ENCODE measurements at regions not wholly inside any gene's neighbourhood (a gene's known extent, or its start where the extent isn't known, plus 50 kb on each side); places are given as distances from the start of the nearest gene placed in this dataset.
A peak's percentile ranks its signal among the peaks of the same experiment; 100 is the strongest.

DNA sequence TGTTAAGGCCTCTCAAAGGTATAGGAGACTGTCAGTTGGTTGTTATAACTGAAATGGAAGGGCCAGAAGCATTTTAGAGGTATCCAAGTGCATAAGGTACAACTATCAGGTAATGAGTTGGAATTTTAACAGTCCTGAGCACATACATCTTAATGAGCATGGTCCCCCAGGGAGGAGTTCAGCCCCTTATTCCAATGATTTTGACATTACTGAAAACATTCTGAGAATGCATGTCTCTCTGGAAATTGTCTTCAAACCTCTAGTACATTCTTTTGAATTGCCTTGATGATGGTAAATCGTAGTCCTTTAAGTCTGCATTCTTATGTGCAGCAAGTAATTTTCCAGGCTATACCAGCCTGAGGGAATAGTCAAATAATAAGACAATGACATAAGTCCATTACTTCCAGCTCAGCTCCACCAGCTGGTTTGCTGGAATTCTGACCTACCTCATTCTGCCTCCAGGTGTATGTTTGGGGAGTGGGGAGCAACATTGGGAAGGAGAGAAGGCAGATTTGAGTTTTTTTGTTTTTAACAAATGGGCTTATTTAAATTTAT, 239.2 kb downstream of the MSRB3 start:
- DNase-seq (ENCODE audit: low spot score), result no peak

DNA sequence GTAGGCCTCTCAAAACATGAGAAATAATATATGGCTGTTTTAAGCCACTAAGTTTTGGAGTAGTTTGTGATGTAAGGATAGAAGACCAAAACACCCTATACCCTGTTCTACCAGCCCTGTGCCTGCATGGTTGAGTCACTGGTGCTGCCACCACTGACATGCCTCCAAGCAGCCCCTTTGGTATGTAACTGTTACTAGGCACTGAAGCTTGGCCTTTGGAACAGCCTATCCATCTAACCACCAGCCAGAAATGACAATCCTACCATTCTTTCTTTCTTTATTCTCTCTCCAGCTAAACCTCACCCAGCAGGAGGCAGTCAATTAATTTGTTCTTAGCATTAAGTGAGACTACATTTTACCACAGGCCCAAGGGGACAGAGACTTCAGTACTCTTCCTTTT, 240.3 kb downstream of the MSRB3 start:
- DNase-seq (ENCODE audit: low spot score), result peak; percentile 46

DNA sequence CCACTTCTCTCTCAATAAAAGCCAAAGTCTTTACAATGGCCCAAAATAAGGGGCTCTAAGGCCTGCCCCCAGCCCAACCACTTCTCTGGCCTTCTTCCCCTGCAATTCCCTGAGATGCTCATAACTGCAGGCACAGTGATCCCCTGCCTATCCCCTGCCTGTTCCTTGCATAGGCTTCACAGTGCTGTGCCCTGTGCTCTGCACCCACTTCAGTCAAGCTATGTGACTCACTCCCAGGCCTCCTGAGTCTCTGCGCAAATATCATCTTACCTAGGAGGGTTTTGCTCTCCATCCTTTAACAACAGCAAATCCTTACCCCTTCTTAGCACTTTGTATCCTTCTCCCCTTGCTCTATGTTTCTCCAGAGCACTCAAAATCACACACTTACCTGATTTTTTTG, 242.2 kb downstream of the MSRB3 start:
- DNase-seq (ENCODE audit: low spot score), result no peak

DNA sequence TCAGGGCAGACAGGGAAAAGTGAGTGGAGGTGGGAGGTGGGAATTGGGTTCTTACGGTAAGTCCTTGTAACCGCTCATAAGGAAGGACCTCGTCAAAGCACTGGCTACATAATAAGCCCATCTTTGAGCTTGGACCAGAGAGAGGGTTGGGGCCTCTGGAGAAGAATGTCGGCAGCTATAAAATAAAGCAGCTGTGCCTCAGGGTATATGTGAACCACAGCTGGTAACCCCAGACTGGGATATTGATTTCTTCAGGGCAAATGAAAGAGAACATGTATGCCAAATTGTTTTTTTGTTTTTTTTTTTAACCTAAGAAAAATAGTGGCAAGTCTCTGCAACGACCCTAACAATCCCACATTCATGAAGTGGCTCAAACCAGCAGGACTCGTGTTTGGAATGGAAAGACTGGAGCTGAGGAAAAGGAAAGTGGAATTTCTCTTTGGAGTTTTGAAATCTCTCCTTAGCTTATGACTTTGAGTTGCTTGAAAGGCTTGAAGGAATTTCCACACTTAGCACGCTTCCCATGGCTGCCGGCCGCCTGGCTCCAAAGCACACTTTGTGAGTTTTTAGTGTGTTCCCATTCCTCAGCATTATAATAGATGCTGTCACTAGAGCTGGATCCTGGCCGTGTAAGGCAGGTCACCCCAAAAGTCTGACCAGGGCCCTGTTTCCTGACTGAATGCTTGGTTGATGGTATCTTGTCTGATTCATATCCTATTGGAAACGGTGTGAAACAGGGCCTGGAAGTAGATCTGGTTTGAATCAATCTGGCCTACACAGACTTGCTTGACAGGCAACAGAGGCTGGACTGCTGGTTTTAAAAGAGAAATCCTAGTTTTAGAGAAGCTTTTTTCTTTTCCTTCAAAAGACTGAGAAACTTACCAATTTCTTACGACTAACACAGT, 244.7 kb downstream of the MSRB3 start:
- DNase-seq (ENCODE audit: low spot score), result no peak

DNA sequence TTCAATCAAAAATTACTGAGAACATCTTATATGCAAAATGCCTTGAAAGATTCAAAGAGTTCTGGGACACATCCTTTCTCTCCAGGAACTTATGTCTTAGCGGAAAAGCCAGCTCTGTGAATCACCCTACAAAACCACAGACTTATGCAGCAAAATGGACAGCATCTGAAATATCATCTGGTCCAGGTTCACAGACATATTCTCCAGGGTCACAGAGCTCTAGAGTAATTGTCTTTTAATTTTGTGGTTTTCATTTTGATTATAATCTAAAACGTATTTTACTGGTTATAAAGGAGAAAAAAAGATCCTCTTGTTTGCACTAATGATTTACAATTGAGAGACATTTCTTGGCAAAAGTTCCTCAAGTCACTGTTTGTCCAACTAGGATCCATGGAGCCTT, 246.2 kb downstream of the MSRB3 start:
- DNase-seq (ENCODE audit: low spot score), result peak; percentile 74

DNA sequence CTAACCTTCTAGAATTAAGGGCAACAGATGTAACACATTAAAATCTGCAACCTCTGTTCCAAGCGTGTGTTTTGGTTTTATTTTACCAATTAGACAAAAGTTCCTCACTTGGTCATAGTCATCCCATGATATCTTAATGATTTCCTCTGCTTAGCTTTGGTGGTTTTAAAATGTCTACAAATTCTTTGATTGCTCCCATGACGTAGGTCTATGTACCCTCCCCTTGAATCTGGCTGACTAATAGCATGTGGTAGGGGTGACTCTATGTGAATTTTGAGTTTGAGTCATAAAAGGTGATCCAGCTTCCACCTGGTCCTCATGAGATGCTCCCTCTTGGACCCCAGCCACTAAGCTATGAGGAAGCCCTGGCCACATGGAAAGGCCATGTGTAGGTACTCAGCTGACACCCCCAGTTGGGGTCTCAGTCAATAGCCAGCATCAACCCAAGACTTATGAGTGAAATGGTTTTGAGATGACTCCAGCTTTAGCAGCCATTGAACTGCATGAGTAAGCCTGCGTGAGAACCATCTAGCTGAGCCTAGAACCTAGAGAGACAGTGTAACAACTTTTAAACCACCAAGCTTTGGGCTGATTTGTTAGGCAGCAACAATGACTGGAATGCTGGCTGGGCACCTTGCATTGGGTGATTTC, 247.1 kb downstream of the MSRB3 start:
- peak; percentile 35 for DNase-seq (ENCODE audit: low spot score)

DNA sequence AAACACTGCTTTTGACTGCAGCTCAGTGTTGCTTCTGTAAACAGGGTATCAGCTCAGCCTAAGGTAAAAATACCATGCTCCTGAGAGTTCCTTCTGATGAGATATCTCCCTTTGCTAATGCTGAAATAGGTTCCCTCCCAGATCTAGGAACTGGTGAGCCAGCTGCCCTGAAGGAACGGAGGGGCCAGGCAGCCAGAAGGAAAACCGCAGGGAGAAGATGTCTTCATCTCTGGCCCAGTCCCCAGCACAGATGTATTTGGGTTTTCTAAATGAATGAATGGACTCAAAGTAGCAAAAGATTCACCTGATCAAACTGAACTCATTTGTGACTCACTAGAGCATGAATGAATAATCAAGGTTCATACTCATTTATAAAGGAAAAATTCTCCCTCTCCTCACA, 247.8 kb downstream of the MSRB3 start:
- no peak for DNase-seq (ENCODE audit: low spot score)

DNA sequence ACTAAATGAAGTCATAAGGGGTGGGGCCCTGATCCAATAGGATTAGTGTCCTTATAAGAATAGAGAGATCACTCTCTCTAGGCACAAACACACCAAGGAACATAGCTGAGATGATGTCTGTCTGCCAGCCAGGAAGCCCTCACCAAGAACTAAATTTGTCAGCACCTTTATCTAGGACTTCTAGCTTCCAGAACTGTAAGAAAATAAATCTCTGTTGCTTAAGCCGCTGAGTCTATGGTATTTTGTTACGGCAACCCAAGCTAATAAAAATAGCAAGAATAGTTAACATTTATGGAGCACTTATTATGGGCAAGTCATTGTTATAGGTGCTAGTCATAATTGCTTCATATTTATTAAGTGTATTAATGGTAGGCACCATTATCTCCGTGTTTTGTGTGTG, 249.6 kb downstream of the MSRB3 start:
- DNase-seq (ENCODE audit: low spot score), result no peak

DNA sequence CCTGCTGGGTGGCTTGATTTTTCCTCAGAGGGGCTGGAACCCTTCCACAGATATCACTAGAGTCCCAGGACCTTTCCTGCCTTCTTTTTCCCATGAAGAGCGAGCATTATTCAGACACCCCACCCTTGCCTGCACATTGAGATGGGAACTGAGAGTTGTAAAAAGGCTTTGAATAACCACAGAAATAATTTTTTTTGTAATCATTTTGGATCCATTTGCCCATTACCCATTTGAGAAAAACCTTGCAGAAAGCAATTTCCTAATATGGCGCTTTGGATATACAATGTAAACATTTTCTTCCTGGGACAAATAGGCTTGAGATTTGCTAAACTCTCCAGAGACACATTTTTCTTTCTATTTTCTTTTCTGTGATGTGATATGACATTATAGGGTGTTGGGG, 250.6 kb downstream of the MSRB3 start:
- DNase-seq (ENCODE audit: low spot score), result no peak

DNA sequence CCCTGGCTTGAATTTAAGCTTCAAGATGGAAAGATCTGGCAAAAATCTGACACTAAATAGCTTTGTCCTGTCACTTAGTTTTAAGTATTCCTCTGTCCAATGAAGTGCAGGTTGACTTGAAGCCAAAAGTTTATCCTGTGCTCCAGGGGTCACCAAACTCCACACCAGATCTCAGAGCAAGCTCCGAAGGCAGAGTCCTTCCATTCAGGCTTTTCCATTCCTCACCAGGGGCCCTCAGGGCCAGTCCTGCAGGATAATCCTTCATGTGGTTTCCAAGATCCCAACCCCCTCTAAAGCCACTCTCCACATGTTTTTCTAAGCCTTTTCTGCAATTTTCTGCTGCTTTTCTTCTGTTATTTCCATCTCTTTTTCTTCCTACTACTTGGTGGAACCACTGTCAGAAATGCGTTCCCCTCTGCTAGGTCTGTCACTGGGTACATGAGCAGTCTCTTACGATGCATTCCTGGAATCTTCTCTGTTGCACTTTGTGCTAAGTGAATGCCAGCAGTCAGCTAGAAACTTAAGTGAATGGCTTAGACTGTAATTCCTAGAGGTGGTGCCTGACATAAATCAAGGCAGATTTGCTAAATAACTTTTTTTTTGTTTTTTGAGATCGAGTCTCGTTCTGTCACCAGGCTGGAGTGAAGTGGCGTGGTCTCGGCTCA, 251.4 kb downstream of the MSRB3 start:
- no peak for DNase-seq (ENCODE audit: low spot score)

DNA sequence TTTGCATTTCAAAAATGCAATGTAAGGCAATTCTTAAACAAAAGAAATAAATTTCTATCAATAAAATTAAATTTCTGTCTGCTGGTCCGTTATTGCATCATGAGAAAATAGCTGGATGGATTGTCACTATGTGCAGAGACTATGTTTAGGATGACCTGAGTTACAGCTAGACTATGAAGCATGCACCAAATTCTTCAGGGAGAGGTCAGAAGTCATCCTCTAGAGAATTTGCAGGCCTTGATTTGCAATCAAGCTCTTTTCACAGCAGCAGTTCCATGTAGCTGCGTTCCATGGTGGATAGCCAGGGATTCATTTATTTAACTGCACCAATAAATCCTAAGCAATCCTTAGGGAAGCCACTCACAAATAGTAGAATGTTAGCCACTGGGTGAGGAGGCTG, 253.7 kb downstream of the MSRB3 start:
- no peak for DNase-seq (ENCODE audit: low spot score)

DNA sequence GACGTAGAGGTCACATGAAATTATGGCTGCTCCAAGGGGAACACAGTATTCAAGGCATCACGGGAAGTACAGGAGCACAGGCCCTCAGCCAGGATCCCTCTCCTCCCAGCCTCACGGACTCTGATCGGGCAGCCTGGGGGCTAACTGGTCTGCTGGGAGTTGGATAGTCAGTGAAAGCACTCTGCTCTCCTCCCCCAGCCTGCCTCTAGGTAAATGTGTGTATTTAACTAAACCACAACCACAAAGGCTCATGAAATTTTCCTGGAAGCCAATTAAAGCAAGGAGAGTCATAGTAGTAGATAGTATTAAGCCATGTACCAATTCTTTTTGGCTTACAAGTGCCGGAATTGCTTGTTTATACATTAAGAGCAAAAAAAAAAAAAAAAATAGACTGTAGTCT, 254.3 kb downstream of the MSRB3 start:
- DNase-seq (ENCODE audit: low spot score), result peak; percentile 89

DNA sequence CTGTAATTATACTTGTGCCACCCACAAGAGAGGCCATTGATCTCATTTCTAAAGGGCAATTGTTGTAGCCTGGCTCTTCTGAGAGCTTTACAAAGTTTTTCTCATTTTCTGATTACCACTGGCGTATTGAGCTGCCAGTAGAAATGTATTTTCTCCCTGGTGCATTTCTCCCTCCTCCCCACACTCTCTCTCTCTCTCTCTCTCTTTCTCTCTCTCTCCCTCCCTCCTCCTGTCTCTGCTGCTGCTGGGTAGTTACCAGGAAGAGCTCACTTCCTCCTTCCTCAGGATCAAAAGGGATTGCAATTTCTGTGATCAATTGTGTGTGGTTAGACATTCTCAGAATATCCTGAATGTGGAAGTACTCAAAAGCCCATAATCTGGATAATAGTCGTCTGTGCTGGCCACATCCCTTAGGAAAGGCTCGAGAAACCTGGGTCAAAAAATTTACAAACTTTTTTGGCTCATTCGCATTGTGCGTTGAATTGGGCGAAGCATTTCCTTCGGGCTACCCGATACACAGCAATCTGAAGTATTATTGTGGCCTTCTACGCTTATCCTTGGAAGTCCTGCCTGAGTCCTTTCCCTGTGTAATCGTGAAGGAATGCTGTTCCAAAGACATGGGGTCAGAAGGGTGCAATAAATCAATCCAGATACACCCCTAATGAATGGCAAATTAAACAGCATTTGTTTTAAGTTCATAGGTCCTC, 254.8 kb downstream of the MSRB3 start:
- DNase-seq (ENCODE audit: low spot score), result peak; percentile 76

DNA sequence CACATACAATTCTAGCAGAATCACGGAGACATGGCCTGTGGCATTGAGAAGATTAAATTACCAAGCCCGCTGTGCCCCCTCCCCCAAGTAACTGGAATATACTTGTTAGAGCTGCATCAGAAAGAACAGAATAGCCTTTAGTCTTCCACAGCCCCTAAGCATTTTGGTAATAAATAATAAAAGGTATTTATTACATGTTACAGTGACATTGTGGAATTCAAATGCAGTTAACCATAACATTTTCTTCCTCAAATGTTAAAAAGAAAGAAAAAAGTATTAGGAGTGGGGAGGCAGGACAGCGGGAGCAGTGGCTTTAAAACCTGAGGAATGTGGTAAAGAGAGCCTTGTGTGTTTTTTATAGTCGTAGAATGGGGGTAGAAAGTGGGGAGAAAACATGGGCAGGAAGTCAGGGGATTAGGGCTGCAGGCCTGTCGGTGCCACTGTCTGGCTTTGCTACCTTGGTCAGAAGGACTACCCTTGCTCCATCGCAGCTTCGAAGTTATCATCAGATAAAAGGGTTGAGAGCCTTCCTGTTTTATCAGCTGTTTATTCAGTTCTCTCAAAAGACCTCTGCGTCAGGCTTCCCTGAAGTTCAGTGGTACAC, 255.9 kb downstream of the MSRB3 start:
- DNase-seq (ENCODE audit: low spot score), result peak; percentile 51

DNA sequence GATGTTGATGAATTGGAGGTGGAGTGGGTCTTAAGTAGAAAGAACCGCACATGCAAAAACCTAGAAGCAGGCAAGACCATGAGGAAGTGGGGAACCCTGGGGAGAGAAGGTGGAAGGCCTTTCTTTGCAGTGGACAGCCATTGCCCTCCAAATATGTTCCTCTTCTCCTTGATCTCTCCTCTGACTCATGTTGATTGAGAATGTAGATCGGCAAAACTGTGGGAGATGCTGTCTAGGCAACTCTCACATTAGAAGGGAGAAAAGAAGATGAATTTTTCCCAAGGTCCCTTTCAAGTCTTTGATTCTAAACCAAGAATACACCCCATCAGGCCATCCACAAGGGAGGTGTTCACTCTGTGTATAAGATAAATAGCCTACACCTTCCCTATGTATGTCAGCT, 257.5 kb downstream of the MSRB3 start:
- peak; percentile 16 for DNase-seq (ENCODE audit: low spot score)

DNA sequence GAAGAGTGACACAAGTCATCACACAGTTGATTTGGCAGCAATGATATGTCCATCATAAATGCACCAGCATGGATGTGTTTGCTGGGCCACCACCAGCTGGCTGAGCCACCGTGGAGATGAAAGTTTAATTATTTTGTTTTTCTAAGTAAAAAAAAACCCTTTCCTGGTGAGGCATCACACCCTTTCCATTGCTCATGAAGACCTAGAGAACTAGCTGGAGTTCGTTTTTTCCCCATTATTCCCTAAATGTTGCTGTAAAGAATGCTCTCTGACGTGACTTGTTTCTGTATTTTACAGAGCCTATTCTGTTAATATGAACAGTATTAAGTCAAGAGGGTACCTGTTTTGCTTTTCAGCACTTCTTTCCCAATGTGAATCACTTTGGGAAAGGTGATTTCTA, 257.9 kb downstream of the MSRB3 start:
- peak; percentile 9 for DNase-seq (ENCODE audit: low spot score)

DNA sequence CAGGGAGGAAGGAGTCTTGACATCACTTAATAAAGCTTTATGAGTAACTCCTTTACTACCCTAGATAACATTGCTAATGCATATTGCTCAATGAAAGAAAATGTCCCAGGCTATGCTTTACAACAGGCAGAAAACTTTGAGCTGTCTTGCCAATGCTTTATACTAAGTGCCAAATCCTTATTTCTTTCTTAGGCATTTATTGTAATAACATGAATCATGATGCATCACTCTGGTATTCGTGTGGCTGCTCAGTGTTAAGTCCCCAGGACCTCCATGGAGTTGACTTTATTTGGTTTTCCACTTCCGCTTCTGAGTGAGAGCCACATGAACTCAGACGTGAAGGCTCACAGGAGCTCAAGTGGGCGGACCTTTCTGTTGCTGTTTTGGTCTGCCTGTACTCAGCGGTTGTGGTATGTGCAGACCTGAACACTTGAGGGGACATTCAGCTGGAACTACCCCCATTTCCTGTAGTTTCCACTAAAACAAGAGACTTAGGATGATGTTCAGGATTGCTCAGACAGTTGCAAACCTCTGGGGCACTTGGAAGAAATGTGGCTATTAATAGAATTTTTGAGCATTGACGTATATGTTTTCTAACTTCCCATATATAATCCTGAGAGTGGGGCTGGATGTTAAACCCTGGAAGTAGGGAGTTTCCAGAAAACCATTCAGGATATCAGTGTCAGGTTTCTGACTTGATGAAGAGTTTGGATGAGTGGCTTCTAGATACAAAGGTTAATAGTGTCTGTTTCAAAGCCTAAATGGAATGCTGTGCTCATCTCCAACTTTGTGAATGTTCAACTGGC, 258.6 kb downstream of the MSRB3 start:
- peak; percentile 98 for DNase-seq (ENCODE audit: low spot score)

DNA sequence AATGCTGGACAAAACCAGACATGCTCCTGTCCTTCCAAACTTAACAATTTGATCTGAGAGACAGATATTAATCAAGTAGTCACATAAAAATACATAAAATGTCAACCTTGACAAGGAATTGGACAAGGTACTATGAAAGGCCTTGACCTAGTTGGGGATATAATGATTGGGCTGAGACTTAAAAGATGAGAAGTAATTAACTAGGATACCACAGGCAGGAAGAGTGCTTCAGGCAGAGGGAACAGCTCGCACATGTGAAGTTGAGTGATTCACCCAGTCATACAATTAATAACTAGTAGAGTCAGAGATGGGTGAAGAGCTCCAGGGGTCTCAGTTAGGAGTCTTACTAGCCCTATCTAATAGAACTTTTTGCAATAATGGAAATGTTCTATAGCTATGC, 259.5 kb downstream of the MSRB3 start:
- DNase-seq (ENCODE audit: low spot score), result no peak

DNA sequence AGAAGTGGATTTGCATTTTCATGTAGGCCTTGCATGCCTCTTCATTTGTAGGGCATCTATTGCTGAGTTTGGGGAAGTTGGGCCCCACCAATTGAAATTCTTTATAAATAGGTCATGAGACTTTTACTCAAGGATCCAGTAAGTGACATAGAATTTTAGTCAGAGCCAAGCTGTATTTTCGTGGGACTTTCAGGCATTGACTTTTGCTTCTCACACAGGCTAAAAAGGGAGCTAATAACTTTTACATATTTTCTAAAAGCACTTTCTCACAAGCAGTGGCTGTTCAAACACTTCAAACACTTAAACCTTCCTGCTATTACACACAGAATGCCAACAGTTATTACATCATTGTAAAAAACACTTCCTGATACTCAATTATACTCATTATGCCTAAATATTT, 260.5 kb downstream of the MSRB3 start:
- DNase-seq (ENCODE audit: low spot score), result no peak

DNA sequence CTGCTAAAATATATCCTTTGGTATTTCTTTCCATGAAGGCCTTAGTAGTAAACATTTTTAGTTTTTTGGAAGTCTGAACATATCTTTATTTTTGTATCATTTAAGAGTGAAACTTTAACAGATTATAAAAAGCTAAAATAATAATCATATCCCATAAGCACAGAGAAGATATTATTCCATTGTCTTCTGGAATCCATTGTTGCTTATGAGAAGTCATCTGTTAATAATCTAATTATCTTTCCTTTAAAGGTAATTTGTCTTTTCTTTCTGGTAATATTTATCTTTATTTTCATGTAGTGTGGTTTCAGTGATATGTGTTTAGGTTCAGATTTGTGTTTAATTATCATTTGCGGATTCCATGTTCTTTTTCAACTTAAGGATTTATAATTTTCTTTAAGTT, 261.7 kb downstream of the MSRB3 start:
- peak; percentile 33 for DNase-seq (ENCODE audit: low spot score)

DNA sequence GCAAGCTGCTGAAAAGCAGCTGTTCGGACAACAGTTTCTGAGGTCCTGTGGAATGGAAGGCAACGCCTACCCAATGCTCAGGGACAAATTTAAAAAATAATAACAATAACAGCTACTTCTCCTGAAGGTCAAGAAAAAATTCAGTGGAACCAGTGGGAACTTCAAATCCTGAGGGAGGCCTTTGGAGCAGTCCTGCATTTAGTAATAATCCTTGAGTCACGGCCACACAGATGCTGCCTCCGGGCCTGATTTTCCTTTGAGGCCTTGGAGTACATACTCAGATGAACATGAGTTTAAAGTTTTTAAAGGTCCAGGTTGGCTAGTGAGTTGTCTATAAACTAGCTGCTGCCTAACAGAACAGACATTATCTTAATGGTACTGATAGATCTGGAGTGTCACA, 268.0 kb downstream of the MSRB3 start:
- DNase-seq (ENCODE audit: low spot score), result no peak

Data from A172 (cell line).